LoVo (cell line): ENCODE measurements at regions not wholly inside any gene's neighbourhood (a gene's known extent, or its start where the extent isn't known, plus 50 kb on each side); places are given as distances from the start of the nearest gene placed in this dataset.

Source experiments
- DNase-seq: peaks from one replicate; pipeline ENCODE4 v3.0.0-alpha.2; 2016; ENCODE audit warnings: low spot score

GRCh38 chr6:19736066-19736465 lies 101.1 kb upstream of the ID4 start:
- peak; percentile 3 for DNase-seq

- no peak for DNase-seq
Measured at GRCh38 chr6:19738010-19738409, 99.2 kb upstream of the ID4 start.

- DNase-seq: no peak
Measured at GRCh38 chr6:19749722-19750121, 87.4 kb upstream of the ID4 start.

GRCh38 chr6:19752746-19753145 lies 84.4 kb upstream of the ID4 start:
- DNase-seq: no peak

GRCh38 chr6:19753826-19754225 lies 83.3 kb upstream of the ID4 start:
- no peak for DNase-seq

- DNase-seq: no peak
Measured at GRCh38 chr6:19754686-19755085, 82.5 kb upstream of the ID4 start.

- DNase-seq: no peak
Measured at GRCh38 chr6:19755181-19755580, 82.0 kb upstream of the ID4 start.

GRCh38 chr6:19757036-19757435 lies 80.1 kb upstream of the ID4 start:
- DNase-seq: no peak

- no peak for DNase-seq
Measured at GRCh38 chr6:19759117-19759880, 77.9 kb upstream of the ID4 start.

- DNase-seq: no peak
Measured at GRCh38 chr6:19761121-19761520, 76.0 kb upstream of the ID4 start.

GRCh38 chr6:19771753-19772336 lies 65.3 kb upstream of the ID4 start:
- DNase-seq: no peak

GRCh38 chr6:19772891-19773290 lies 64.3 kb upstream of the ID4 start:
- no peak for DNase-seq

- DNase-seq: no peak
Measured at GRCh38 chr6:19781269-19781668, 55.9 kb upstream of the ID4 start.

GRCh38 chr6:19782588-19782987 lies 54.6 kb upstream of the ID4 start:
- DNase-seq: no peak
